Kidney (tissue), 13 donors: ENCODE measurements at regions not wholly inside any gene's neighbourhood (a gene's known extent, or its start where the extent isn't known, plus 50 kb on each side); places are given as distances from the start of the nearest gene placed in this dataset.
"Not testable (repeated sequence)": the region's sequence is repeated elsewhere in the genome, so short reads cannot be mapped to it uniquely, and the experiment has no call there.

Source experiments
- DNase-seq, 5 donors: peaks; one replicate each; pipeline ENCODE4 v3.0.0-alpha.2; 2013 to 2020
- FAIRE-seq: peaks from 2 replicates; lab custom pipeline; 2012; peaks lifted over from hg19 to GRCh38; lab: Jason Lieb, UNC
- H3K27ac ChIP-seq, 2 donors: one replicate each; pipeline ENCODE4 v1.7.0; 2013; ENCODE audit warnings: low read depth in 2 of 2, low read length in 2 of 2, inconsistent platforms in 1 of 2
- H3K27me3 ChIP-seq: one replicate; pipeline ENCODE4 v1.7.1; 2013; ENCODE audit warnings: low read length, inconsistent platforms; ENCODE audit not compliant: control insufficient read depth, insufficient read depth
- H3K36me3 ChIP-seq, 3 donors: one replicate each; pipeline versions ENCODE4 v1.7.0 to v1.7.1; 2013; ENCODE audit warnings: low read length in 3 of 3, control low read depth in 1 of 3, inconsistent platforms in 1 of 3; ENCODE audit not compliant: insufficient read depth in 3 of 3, control insufficient read depth in 2 of 3
- H3K4me1 ChIP-seq, 3 donors: one replicate each; pipeline versions ENCODE4 v1.7.0 to v1.7.1; 2013; ENCODE audit warnings: low read length in 3 of 3, inconsistent platforms in 1 of 3, low read depth in 1 of 3; ENCODE audit not compliant: control insufficient read depth in 2 of 3, insufficient read depth in 2 of 3
- H3K4me3 ChIP-seq, 3 donors: one replicate each; pipeline versions ENCODE4 v1.7.0 to v1.8.1; 2013; ENCODE audit warnings: low read length in 3 of 3, control low read depth in 1 of 3, inconsistent platforms in 1 of 3
- H3K9ac ChIP-seq, 3 donors: one replicate each; pipeline versions ENCODE4 v1.7.0 to v1.7.1; 2013; ENCODE audit warnings: low read length in 3 of 3, control low read depth in 1 of 3, inconsistent platforms in 1 of 3
- H3K9me3 ChIP-seq, 3 donors: one replicate each; pipeline versions ENCODE4 v1.7.0 to v1.7.1; 2013; ENCODE audit warnings: low read length in 3 of 3, control low read depth in 1 of 3, inconsistent platforms in 1 of 3; ENCODE audit not compliant: control insufficient read depth in 2 of 3, insufficient read depth in 1 of 3
- CTCF ChIP-seq: IDR thresholded peaks from 3 replicates; pipeline ENCODE4 v1.5.1; 2012; ENCODE audit warnings: mild to moderate bottlenecking, moderate library complexity, borderline replicate concordance; ENCODE audit not compliant: insufficient read depth; ENCODE audit errors: extremely low read depth
- intact Hi-C: fragments of 100-400 bp; cut with DNase I; formaldehyde crosslinking; loops from one replicate; pipeline ENCODE4 v1.11.1; 2022
- donor health status: control.
- donor health status: control.
- donor health status: control.
- donor health status: control.
- donor health status: control.
- donor health status: DM: yes; HTN: yes; CAD: no.
- donor health status: Normal renal cell carcinoma (clear cell type).

- FAIRE-seq = no peak
- H3K9ac ChIP-seq = no peak overlapping the region
- intact Hi-C loops = no loop called here
Observed at GRCh38 chr5:18602402-18602801, 968.1 kb downstream of the TAF11L14 start.

GRCh38 chr5:18605186-18605585 is 970.9 kb downstream of the TAF11L14 start:
- FAIRE-seq (no peak), DNase-seq (no peak)
- intact Hi-C loops = no loop called here
- Histone ChIP-seq H3K9ac (no peak overlapping the region), H3K4me1 (no peaks in the 10 kb centered on the region), H3K9me3 (no peaks in the 10 kb centered on the region), H3K36me3 (no peaks in the 10 kb centered on the region), H3K4me3 (no peak overlapping the region), H3K27me3 (no peaks in the 10 kb centered on the region), H3K27ac (no peak overlapping the region)
- TF ChIP-seq CTCF = no peak

More at GRCh38 chr5:18602402-18602801, 968.1 kb downstream of the TAF11L14 start:
- DNase-seq = no peak
- Histone ChIP-seq H3K4me1 (no peaks in the 10 kb centered on the region), H3K27ac (no peak overlapping the region), H3K36me3 (no peaks in the 10 kb centered on the region), H3K27me3 (no peaks in the 10 kb centered on the region), H3K9me3 (no peaks in the 10 kb centered on the region), H3K4me3 (no peak overlapping the region)
- TF ChIP-seq CTCF = no peak

- intact Hi-C loops = no loop called here
- FAIRE-seq (no peak), DNase-seq (no peak)
- Histone ChIP-seq H3K27me3 (no peaks in the 10 kb centered on the region), H3K9ac (no peak overlapping the region), H3K4me1 (no peaks in the 10 kb centered on the region), H3K27ac (no peak overlapping the region), H3K9me3 (no peaks in the 10 kb centered on the region), H3K4me3 (no peak overlapping the region), H3K36me3 (no peaks in the 10 kb centered on the region)
- no peak for TF ChIP-seq CTCF
Observed at GRCh38 chr5:18607570-18607969, 973.3 kb downstream of the TAF11L14 start.

- FAIRE-seq, H3K9ac ChIP-seq, intact Hi-C loops, H3K4me3 ChIP-seq, H3K27me3 ChIP-seq, DNase-seq, H3K9me3 ChIP-seq, H3K4me1 ChIP-seq, H3K27ac ChIP-seq, H3K36me3 ChIP-seq: not testable (repeated sequence)
Observed at GRCh38 chr5:18617191-18617590, 982.9 kb downstream of the TAF11L14 start.
